ENCODE measurements at regions not wholly inside any gene's neighbourhood (a gene's known extent, or its start where the extent isn't known, plus 50 kb on each side); places are given as distances from the start of the nearest gene placed in this dataset.

DNA sequence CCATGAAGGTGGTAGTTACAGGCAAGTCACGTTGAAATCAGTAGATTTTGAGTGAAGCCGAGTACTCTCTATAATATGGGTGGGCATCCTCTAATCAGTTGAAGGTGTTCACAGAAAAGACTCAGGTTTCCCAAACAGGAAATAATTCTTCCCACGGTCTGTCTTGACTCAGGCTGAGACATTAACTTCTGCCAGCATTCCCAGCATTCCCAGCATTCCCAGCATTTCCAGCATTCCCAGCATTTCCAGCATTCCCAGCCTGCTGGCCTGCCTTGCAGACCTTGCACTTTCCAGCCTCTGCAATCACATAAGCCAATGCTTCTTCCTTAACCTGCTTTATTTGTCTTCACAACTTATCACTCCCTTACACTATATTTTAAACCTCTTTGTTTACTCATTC lies 542.3 kb upstream of the ROBO2 start:
- DNase-seq (no peak), ATAC-seq (ENCODE audit: low read depth) (no peak)
- Mint-ChIP-seq H3K9me3 (peaks cover 14% of the 10 kb centered on the region), H3K36me3 (ENCODE audit: low read depth) (no peaks in the 10 kb centered on the region), H3K4me1 (no peaks in the 10 kb centered on the region), H3K27me3 (no peaks in the 10 kb centered on the region), H3K27ac (no peak overlapping the region), H3K4me3 (no peak overlapping the region)
- intact Hi-C loops (cut with micrococcal nuclease) = no loop called here
- ChIA-PET CTCF (no interaction called here), POLR2A (no interaction called here)
- no peak for TF ChIP-seq CTCF (IDR thresholded peaks at IDR 0.05)

- H3K9me3 Mint-ChIP-seq = peaks cover 10% of the 10 kb centered on the region
- TF ChIP-seq CTCF (IDR thresholded peaks at IDR 0.05) = no peak
Observed at GRCh38 chr3:76500746-76501275, 539.1 kb upstream of the ROBO2 start.

DNA sequence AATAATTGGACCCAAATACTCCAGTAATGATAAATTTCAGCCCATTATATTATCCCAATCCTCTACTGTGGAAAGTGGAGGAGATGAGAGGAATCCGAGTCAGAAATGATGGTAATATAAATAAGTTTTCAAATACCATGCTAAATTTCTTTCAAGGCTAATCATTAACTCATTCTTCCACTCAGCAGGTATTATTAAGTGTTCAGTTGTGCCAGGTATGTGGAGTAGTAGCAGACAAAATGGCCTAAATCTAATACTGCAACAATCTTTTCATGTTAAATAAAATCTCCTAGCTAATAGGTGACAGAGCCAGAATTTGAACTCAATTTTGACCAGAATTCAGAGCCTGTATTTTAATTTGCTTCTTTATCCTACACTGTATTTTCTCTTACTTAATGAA lies 538.6 kb upstream of the ROBO2 start:
- ChIA-PET CTCF (no interaction called here), POLR2A (no interaction called here)
- ATAC-seq (ENCODE audit: low read depth) (no peak), DNase-seq (no peak)
- Mint-ChIP-seq H3K36me3 (ENCODE audit: low read depth) (no peaks in the 10 kb centered on the region), H3K4me3 (no peak overlapping the region), H3K4me1 (no peaks in the 10 kb centered on the region), H3K27ac (no peak overlapping the region), H3K9me3 (peaks cover 10% of the 10 kb centered on the region), H3K27me3 (no peaks in the 10 kb centered on the region)
- intact Hi-C loops (cut with micrococcal nuclease) = no loop called here
- TF ChIP-seq CTCF (IDR thresholded peaks at IDR 0.05) = no peak

More at GRCh38 chr3:76500746-76501275, 539.1 kb upstream of the ROBO2 start:
- no peak for DNase-seq
- Mint-ChIP-seq H3K4me3 (no peak overlapping the region), H3K36me3 (ENCODE audit: low read depth) (no peaks in the 10 kb centered on the region), H3K27me3 (no peaks in the 10 kb centered on the region), H3K4me1 (no peaks in the 10 kb centered on the region), H3K27ac (no peak overlapping the region)
- intact Hi-C loops (cut with micrococcal nuclease) = no loop called here
- ChIA-PET POLR2A (no interaction called here), CTCF (no interaction called here)
- no peak for ATAC-seq (ENCODE audit: low read depth)

DNA sequence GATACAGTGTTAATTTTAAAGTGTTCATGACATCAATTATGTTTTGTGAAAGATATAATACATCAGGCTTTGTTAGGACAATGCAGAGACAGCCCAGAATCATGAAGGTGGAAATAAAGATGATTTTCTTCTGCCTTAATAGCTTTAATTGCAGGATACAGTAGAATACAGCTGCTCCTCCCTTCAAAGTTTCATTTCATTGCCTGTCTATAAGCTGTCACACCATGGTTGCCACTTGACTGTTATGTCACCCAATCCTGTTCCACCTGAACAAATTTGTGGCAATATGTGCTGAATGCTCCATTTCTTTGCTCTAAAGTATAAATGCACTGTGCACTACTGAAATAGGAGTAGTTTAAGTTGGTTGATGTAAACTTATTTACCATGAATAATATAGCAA lies 537.8 kb upstream of the ROBO2 start:
- no peaks in the 10 kb centered on the region for H3K27me3 Mint-ChIP-seq
- no peak overlapping the region for H3K27ac Mint-ChIP-seq
- ChIA-PET CTCF (no interaction called here), POLR2A (no interaction called here)
- no peaks in the 10 kb centered on the region for H3K36me3 Mint-ChIP-seq (ENCODE audit: low read depth)
- no peak for TF ChIP-seq CTCF (IDR thresholded peaks at IDR 0.05)
- ATAC-seq (ENCODE audit: low read depth) = no peak
- no peak overlapping the region for H3K4me3 Mint-ChIP-seq
- intact Hi-C loops (cut with micrococcal nuclease) = no loop called here
- no peaks in the 10 kb centered on the region for H3K4me1 Mint-ChIP-seq
- H3K9me3 Mint-ChIP-seq = peaks cover 9% of the 10 kb centered on the region
- no peak for DNase-seq

DNA sequence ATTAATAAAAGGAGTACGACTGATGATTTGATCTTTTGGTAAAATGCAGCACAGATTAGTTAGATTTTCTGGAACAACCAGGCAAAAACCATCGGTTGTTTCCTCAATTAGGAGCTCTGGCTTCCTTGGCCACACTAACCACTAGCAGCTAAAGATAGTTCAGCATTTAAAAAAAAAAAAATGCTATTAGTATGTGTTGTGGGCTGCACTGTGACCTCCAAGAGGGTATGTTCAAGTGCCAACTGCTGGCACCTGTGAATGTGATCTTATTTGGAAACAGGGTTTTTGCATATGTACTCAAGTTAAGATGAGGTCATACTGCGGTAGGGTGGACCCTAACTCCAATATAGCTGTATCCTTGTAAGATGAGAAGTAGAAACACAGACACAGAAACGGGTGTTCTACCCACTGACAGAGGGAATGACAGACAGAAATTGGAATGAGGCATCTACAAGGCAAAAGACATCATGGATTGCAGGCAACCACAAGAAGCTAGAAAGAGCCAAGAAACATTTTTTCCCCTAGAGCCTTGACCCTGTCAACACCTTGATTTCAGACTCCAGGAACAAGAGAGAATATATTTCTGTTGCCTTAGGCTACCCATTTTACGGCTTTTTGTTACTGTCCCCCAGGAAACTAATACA lies 534.6 kb upstream of the ROBO2 start:
- no peaks in the 10 kb centered on the region for H3K27me3 Mint-ChIP-seq
- CTCF ChIA-PET = no interaction called here
- H3K4me3 Mint-ChIP-seq = no peak overlapping the region
- H3K4me1 Mint-ChIP-seq = no peaks in the 10 kb centered on the region
- TF ChIP-seq CTCF (IDR thresholded peaks at IDR 0.05) = no peak
- no peaks in the 10 kb centered on the region for H3K36me3 Mint-ChIP-seq (ENCODE audit: low read depth)
- no peak overlapping the region for H3K27ac Mint-ChIP-seq
- POLR2A ChIA-PET = no interaction called here
- DNase-seq (no peak), ATAC-seq (ENCODE audit: low read depth) (no peak)
- intact Hi-C loops (cut with micrococcal nuclease) = no loop called here
- peaks cover 6% of the 10 kb centered on the region for H3K9me3 Mint-ChIP-seq
